NB4 (cell line): ENCODE measurements at regions not wholly inside any gene's neighbourhood (a gene's known extent, or its start where the extent isn't known, plus 50 kb on each side); places are given as distances from the start of the nearest gene placed in this dataset.

Experiments
- DNase-seq: peaks from one replicate; pipeline ENCODE4 v3.0.0; 2010; ENCODE audit warnings: low read depth
- H3K4me3 ChIP-seq: one replicate; pipeline ENCODE4 v1.5.1; 2011; ENCODE audit warnings: mild to moderate bottlenecking, low read depth, low read length, moderate library complexity
- CTCF ChIP-seq: IDR thresholded peaks from one replicate; pipeline ENCODE4 v1.5.1; 2012; ENCODE audit warnings: low read depth, low read length
- MYC ChIP-seq: IDR thresholded peaks from 2 replicates; pipeline ENCODE4 v1.6.1; 2011; ENCODE audit warnings: low read depth, low read length
- POLR2A ChIP-seq: IDR thresholded peaks from 2 replicates; pipeline ENCODE4 v1.6.1; 2011; ENCODE audit warnings: mild to moderate bottlenecking; ENCODE audit not compliant: insufficient read length; ENCODE audit errors: extremely low read depth
- TF ChIP-seq, protein P1 (sequence below): IDR thresholded peaks from 2 replicates; pipeline ENCODE4 v1.6.1; 2011; ENCODE audit warnings: low read depth, low read length

DNA sequence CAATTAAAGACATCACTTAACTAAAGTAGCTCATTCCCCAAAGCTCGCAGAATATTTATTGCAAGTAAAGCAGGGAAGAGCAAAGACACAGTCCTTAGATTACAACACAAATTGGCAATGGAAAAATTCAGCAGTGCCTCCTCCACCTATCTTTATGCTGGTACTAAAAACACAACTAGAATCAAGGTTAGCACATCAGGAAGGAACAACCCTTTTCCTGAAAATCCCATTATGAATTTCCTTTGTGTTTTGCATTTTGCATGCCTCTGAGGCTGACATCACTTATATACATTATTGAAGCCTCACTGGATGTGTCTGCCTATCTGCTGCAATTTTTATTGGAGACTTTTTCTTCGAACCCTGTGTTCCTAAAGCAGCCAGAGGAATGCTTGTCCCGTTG is 193.8 kb upstream of the STK17B start:
- TF ChIP-seq MYC (no peak), CTCF (no peak), POLR2A (no peak)
- TF ChIP-seq, protein P1, sequence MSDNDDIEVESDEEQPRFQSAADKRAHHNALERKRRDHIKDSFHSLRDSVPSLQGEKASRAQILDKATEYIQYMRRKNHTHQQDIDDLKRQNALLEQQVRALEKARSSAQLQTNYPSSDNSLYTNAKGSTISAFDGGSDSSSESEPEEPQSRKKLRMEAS = no peak
- no peak for DNase-seq
- no peak overlapping the region for H3K4me3 ChIP-seq

DNA sequence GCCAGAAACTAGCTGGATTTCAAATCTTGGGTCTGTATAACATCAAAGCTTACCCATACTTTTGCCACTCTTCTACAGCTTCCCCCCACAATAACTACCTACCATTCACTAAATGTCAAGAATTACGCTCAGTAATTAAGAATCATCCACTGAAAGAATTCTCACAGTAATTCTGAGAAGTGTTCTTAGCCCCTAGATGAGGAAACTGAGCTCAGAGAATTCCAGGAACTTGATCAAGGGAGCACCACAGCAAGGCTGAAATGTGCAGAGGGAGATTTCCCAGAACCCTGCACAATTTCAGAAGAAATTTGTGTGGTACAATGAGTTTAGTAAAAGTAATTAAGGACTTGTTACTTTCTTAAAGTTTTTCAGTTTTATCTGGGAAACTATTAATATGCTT is 194.5 kb upstream of the STK17B start:
- H3K4me3 ChIP-seq = no peak overlapping the region
- no peak for DNase-seq
- no peak for TF ChIP-seq CTCF
- no peak for TF ChIP-seq MYC
- no peak for TF ChIP-seq POLR2A
- TF ChIP-seq, protein P1 = no peak

DNA sequence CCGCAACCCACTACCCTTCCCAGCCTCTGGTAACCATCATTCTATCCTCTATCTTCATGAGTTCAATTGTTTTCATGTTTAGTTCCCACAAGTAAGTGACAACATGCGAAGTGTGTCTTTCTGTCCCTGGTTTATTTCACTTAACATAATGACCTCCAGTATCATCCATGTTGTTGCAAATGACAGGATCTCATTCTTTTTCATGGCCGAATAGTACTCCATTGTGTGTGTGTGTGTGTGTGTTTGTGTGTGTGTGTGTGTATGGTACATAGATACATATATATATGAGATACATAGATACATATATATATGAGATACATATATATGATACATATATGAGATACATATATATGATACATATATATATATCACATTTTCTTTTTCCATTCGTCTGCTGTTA is 196.3 kb upstream of the STK17B start:
- no peak for DNase-seq
- TF ChIP-seq, protein P1 = no peak
- TF ChIP-seq MYC (no peak), CTCF (no peak), POLR2A (no peak)
- no peak overlapping the region for H3K4me3 ChIP-seq

DNA sequence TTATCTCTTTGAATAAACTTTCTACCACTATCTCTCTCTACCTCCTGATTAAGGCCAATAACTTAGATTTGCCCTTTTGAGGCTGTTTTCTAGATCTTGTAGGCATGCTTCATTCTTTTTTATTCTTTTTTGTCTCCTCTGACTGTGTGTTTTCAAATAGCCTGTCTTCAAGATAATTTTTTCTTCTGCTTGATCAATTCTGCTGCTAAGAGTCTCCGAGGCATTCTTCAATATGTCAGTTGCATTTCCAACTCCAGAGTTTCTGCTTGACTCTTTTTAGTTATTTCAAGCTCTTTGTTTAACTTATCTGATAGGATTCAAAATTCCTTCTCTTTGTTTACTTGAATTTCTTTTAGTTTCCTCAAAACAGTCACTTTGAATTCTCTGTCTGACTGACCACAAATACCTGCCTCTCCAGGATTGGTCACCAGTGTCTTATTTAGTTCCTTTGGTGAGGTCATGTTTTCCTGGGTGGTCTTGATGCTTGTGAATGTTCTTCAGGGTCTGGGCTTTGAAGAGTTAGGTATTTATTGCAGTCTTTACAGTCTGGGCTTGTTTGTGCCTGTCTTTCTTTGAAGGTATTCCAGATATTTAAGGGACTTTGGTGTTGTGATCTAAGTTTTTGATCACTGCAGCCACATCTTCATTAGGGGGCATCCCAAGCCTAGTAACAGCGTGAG is 197.3 kb upstream of the STK17B start:
- DNase-seq = no peak
- no peak overlapping the region for H3K4me3 ChIP-seq
- TF ChIP-seq, protein P1 = no peak
- no peak for TF ChIP-seq CTCF
- no peak for TF ChIP-seq MYC
- no peak for TF ChIP-seq POLR2A

DNA sequence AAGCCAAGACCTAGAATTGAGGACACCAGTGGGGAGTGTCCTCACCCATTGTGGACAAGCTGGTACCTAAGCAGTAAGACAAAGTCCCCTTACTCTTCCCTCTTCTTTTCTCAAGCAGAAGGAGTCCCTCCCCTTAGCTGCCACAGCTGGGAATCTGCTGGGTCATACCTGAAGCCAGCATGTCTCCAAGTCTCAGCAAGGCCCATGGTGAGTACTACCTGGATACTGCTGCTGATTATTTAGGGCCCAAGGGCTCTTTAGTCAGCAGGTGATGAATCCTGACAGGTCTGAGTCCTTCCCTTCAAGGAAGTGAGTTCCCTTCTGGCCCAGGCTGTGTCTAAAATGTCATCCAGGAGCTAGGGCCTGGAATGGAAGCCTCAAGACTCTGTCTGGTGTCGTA is 198.6 kb upstream of the STK17B start:
- H3K4me3 ChIP-seq = no peak overlapping the region
- TF ChIP-seq POLR2A (no peak), MYC (no peak), CTCF (no peak)
- TF ChIP-seq, protein P1 = no peak
- no peak for DNase-seq
